ENCODE measurements at regions not wholly inside any gene's neighbourhood (a gene's known extent, or its start where the extent isn't known, plus 50 kb on each side); places are given as distances from the start of the nearest gene placed in this dataset.

GRCh38 chr2:198351647-198352046, 547.3 kb downstream of the PLCL1 start:
- ATAC-seq (ENCODE audit: low read depth) (no peak), DNase-seq (no peak)
- Histone ChIP-seq H2AFZ (ENCODE audit: insufficient read depth, low read depth, low read length, poor library complexity, severe bottlenecking) (no peak overlapping the region), H3K4me3 (ENCODE audit: control extremely low read depth in 1 of 5, extremely low read depth in 1 of 5, insufficient read depth in 1 of 5, low read depth in 2 of 5, low read length in 4 of 5) (no peak overlapping the region), H4K20me1 (ENCODE audit: control insufficient read depth, insufficient read depth, low read length, poor library complexity, severe bottlenecking) (no peaks in the 10 kb centered on the region), H3K4me2 (replicated peaks; ENCODE audit: low read depth, low read length, poor library complexity, severe bottlenecking) (no peak overlapping the region), H3K79me2 (ENCODE audit: control insufficient read depth, insufficient read depth, low read length) (no peaks in the 10 kb centered on the region), H3K9me3 (ENCODE audit: control extremely low read depth in 1 of 3, control insufficient read depth in 2 of 3, insufficient read depth in 1 of 3, low read length in 2 of 3) (no peaks in the 10 kb centered on the region), H3K9ac (ENCODE audit: low read length) (no peak overlapping the region), H3K27ac (ENCODE audit: low read length in 2 of 2) (no peak overlapping the region), H3K4me1 (ENCODE audit: control insufficient read depth in 2 of 2, insufficient read depth in 2 of 2, low read length in 2 of 2) (no peaks in the 10 kb centered on the region), H3K36me3 (replicated peaks in 1 of 2; ENCODE audit: control extremely low read depth in 1 of 2, control insufficient read depth in 1 of 2, extremely low read depth in 1 of 2, insufficient read depth in 2 of 2, low read length in 1 of 2) (no peaks in the 10 kb centered on the region), H3K27me3 (replicated peaks in 1 of 4; ENCODE audit: control extremely low read depth in 1 of 4, control insufficient read depth in 3 of 4, insufficient read depth in 4 of 4, low read length in 3 of 4) (no peaks in the 10 kb centered on the region)
- CTCF ChIA-PET = no interaction called here
- TF ChIP-seq, protein P1, sequence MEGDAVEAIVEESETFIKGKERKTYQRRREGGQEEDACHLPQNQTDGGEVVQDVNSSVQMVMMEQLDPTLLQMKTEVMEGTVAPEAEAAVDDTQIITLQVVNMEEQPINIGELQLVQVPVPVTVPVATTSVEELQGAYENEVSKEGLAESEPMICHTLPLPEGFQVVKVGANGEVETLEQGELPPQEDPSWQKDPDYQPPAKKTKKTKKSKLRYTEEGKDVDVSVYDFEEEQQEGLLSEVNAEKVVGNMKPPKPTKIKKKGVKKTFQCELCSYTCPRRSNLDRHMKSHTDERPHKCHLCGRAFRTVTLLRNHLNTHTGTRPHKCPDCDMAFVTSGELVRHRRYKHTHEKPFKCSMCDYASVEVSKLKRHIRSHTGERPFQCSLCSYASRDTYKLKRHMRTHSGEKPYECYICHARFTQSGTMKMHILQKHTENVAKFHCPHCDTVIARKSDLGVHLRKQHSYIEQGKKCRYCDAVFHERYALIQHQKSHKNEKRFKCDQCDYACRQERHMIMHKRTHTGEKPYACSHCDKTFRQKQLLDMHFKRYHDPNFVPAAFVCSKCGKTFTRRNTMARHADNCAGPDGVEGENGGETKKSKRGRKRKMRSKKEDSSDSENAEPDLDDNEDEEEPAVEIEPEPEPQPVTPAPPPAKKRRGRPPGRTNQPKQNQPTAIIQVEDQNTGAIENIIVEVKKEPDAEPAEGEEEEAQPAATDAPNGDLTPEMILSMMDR (IDR thresholded peaks at IDR 0.05) = no peak
- TF ChIP-seq EZH2 (IDR thresholded peaks at IDR 0.05; ENCODE audit: borderline replicate concordance, insufficient read depth, low read depth, low read length, poor library complexity, severe bottlenecking) = no peak
- H3K27me3 Mint-ChIP-seq = peaks cover 9% of the 10 kb centered on the region
- intact Hi-C loops (cut with micrococcal nuclease) = no loop called here
- POLR2A ChIA-PET = no interaction called here
- no peaks in the 10 kb centered on the region for H3K4me1 Mint-ChIP-seq
- H3K4me3 Mint-ChIP-seq = no peak overlapping the region
- H3K9me3 Mint-ChIP-seq (ENCODE audit: insufficient read depth) = no peaks in the 10 kb centered on the region
- 90% methylated on average over 2 of the region's 4 CpGs for WGBS (ENCODE audit: insufficient coverage)
- H3K27ac Mint-ChIP-seq = no peak overlapping the region

DNA sequence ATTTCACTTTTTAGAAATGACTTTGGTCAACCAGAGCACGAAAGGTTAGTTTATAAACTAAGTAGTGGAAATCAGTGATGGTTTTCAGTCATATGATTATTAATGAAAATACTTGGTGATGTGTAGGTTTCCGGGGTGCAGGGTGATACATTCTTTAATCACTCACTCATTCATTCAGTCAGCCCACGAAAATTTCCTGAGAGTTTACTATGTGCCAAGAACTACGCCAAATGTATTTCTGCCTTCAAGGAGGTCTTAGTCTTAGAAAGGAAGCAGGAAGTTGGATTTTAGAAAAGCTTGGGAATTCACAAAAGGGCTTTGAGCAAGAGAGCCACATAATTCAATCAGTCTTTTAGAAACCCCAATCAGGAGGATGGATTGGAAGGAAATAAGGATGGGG, 543.6 kb downstream of the PLCL1 start:
- Histone ChIP-seq H3K4me3 (ENCODE audit: control extremely low read depth in 1 of 5, extremely low read depth in 1 of 5, insufficient read depth in 1 of 5, low read depth in 2 of 5, low read length in 4 of 5) (no peak overlapping the region), H3K27me3 (replicated peaks in 1 of 4; ENCODE audit: control extremely low read depth in 1 of 4, control insufficient read depth in 3 of 4, insufficient read depth in 4 of 4, low read length in 3 of 4) (no peaks in the 10 kb centered on the region), H3K4me1 (ENCODE audit: control insufficient read depth in 2 of 2, insufficient read depth in 2 of 2, low read length in 2 of 2) (no peaks in the 10 kb centered on the region), H2AFZ (ENCODE audit: insufficient read depth, low read depth, low read length, poor library complexity, severe bottlenecking) (no peak overlapping the region), H4K20me1 (ENCODE audit: control insufficient read depth, insufficient read depth, low read length, poor library complexity, severe bottlenecking) (no peaks in the 10 kb centered on the region), H3K79me2 (ENCODE audit: control insufficient read depth, insufficient read depth, low read length) (no peaks in the 10 kb centered on the region), H3K9me3 (ENCODE audit: control extremely low read depth in 1 of 3, control insufficient read depth in 2 of 3, insufficient read depth in 1 of 3, low read length in 2 of 3) (no peaks in the 10 kb centered on the region), H3K36me3 (replicated peaks in 1 of 2; ENCODE audit: control extremely low read depth in 1 of 2, control insufficient read depth in 1 of 2, extremely low read depth in 1 of 2, insufficient read depth in 2 of 2, low read length in 1 of 2) (no peaks in the 10 kb centered on the region), H3K27ac (ENCODE audit: low read length in 2 of 2) (no peak overlapping the region), H3K9ac (ENCODE audit: low read length) (no peak overlapping the region), H3K4me2 (replicated peaks; ENCODE audit: low read depth, low read length, poor library complexity, severe bottlenecking) (no peak overlapping the region)
- DNase-seq = no peak
- Mint-ChIP-seq H3K9me3 (ENCODE audit: insufficient read depth) (no peaks in the 10 kb centered on the region), H3K4me3 (no peak overlapping the region), H3K27me3 (peaks cover 9% of the 10 kb centered on the region), H3K27ac (no peak overlapping the region), H3K4me1 (no peaks in the 10 kb centered on the region)
- CTCF ChIA-PET = no interaction called here
- ATAC-seq (ENCODE audit: low read depth) = no peak
- POLR2A ChIA-PET = no interaction called here
- no CpG with 5 or more reads among the region's 4 CpGs for WGBS (ENCODE audit: insufficient coverage)
- intact Hi-C loops (cut with micrococcal nuclease) = no loop called here
- TF ChIP-seq, protein P1 (IDR thresholded peaks at IDR 0.05) = no peak
- TF ChIP-seq EZH2 (IDR thresholded peaks at IDR 0.05; ENCODE audit: borderline replicate concordance, insufficient read depth, low read depth, low read length, poor library complexity, severe bottlenecking) = no peak
